A549 (cell line): ENCODE measurements at regions not wholly inside any gene's neighbourhood (a gene's known extent, or its start where the extent isn't known, plus 50 kb on each side); places are given as distances from the start of the nearest gene placed in this dataset.

Experiments used
- ATAC-seq, 2 experiments: fragments of 200-7000 bp in 1 of 2; fragments of >200 bp in 1 of 2; cut with Nextera tagmentation in 1 of 2; cut with Tn5 transposase in 1 of 2; 3 replicates each; pipeline versions ENCODE4 v1.8.0 to v1.9.1; 2018 to 2020; ENCODE audit warnings: mild to moderate bottlenecking in 1 of 2, moderate library complexity in 1 of 2
- CTCF ChIA-PET: fragments of 300-600 bp; sonication (Branson Sonifier 250); formaldehyde crosslinking; extraction: SDS; loops from one replicate; lab custom pipeline; 2021; ENCODE audit warnings: antibody characterized with exemption, inconsistent platforms; lab: Yijun Ruan, JAX
- POLR2A ChIA-PET: fragments of 350-600 bp; formaldehyde crosslinking; extraction: SDS; loops from one replicate; lab custom pipeline; 2021; ENCODE audit warnings: antibody characterized with exemption, inconsistent platforms; lab: Yijun Ruan, JAX
- DNase-seq, 2 experiments: peaks; one replicate each; pipeline versions ENCODE4 v3.0.0 to v3.0.0-alpha.2; 2011 to 2016; ENCODE audit warnings: low read depth in 1 of 2, low spot score in 1 of 2
- FAIRE-seq: peaks from 2 replicates; lab custom pipeline; 2011; peaks lifted over from hg19 to GRCh38; lab: Jason Lieb, UNC
- H3K27ac ChIP-seq, 2 experiments: fragments of >200 bp; sonication (Bioruptor Twin); formaldehyde crosslinking; 3 replicates each; pipeline ENCODE4 v1.5.1; 2016 to 2017
- H3K4me1 ChIP-seq: fragments of >200 bp; sonication (Bioruptor Twin); formaldehyde crosslinking; 3 replicates; pipeline ENCODE4 v1.6.1; 2016
- H3K4me2 ChIP-seq: fragments of >200 bp; sonication (Bioruptor Twin); formaldehyde crosslinking; 3 replicates; pipeline ENCODE4 v1.6.1; 2016
- H3K4me3 ChIP-seq: fragments of >200 bp; sonication (Bioruptor Twin); formaldehyde crosslinking; 3 replicates; pipeline ENCODE4 v1.5.1; 2016
- H3K9me3 ChIP-seq: fragments of >200 bp; sonication (Bioruptor Twin); formaldehyde crosslinking; 3 replicates; pipeline ENCODE4 v1.6.1; 2016
- ATOH8 ChIP-seq: fragments of 250-450 bp; sonication (Bioruptor Pico); IDR thresholded peaks from 2 replicates; pipeline ENCODE4 v1.5.0; 2020; ENCODE audit warnings: low read depth, mild to moderate bottlenecking, moderate library complexity
- CBX2 ChIP-seq: fragments of 200-600 bp; sonication (generic); IDR thresholded peaks from 2 replicates; pipeline ENCODE4 v1.6.1; 2016; ENCODE audit warnings: low read depth, mild to moderate bottlenecking, borderline replicate concordance
- CHD2 ChIP-seq: fragments of 150-350 bp; IDR thresholded peaks from 2 replicates; pipeline ENCODE4 v1.6.1; 2014; ENCODE audit warnings: low read length; ENCODE audit not compliant: partially characterized antibody
- CTCF ChIP-seq: fragments of >200 bp; sonication (Bioruptor Twin); formaldehyde crosslinking; IDR thresholded peaks from 3 replicates; pipeline ENCODE4 v1.5.1; 2016
- EHF ChIP-seq: fragments of 250-450 bp; sonication (Bioruptor Pico); IDR thresholded peaks from 2 replicates; pipeline ENCODE4 v1.5.0; 2020; ENCODE audit warnings: mild to moderate bottlenecking
- FOSB ChIP-seq: fragments of 250-450 bp; sonication (Bioruptor Pico); IDR thresholded peaks from 2 replicates; pipeline ENCODE4 v1.5.0; 2020; ENCODE audit warnings: mild to moderate bottlenecking, moderate library complexity
- FOSL2 ChIP-seq, 2 experiments: fragments of 450-650 bp in 1 of 2; fragments of >200 bp in 1 of 2; sonication (Bioruptor Twin) in 1 of 2; formaldehyde crosslinking; IDR thresholded peaks; 2 replicates each; pipeline versions ENCODE4 v1.5.0 to v1.6.1; 2016 to 2020; ENCODE audit warnings: mild to moderate bottlenecking in 1 of 2, moderate library complexity in 1 of 2
- FOXS1 ChIP-seq: fragments of 250-450 bp; sonication (Bioruptor Pico); IDR thresholded peaks from 2 replicates; pipeline ENCODE4 v1.5.0; 2020; ENCODE audit warnings: mild to moderate bottlenecking, moderate library complexity
- GATA3 ChIP-seq: IDR thresholded peaks from 2 replicates; pipeline ENCODE4 v1.6.1; 2012; ENCODE audit warnings: borderline replicate concordance
- HDAC2 ChIP-seq: fragments of 200-600 bp; sonication (generic); IDR thresholded peaks from 2 replicates; pipeline ENCODE4 v1.6.1; 2016
- HES2 ChIP-seq: fragments of >200 bp; sonication (Bioruptor Twin); formaldehyde crosslinking; IDR thresholded peaks from 2 replicates; pipeline ENCODE4 v1.6.1; 2016
- HEYL ChIP-seq: fragments of 250-450 bp; sonication (Bioruptor Pico); IDR thresholded peaks from 2 replicates; pipeline ENCODE4 v1.8.0; 2021; ENCODE audit warnings: mild to moderate bottlenecking, moderate library complexity
- HOXA7 ChIP-seq: fragments of 250-450 bp; sonication (Bioruptor Pico); IDR thresholded peaks from 2 replicates; pipeline ENCODE4 v1.5.0; 2020; ENCODE audit warnings: mild to moderate bottlenecking, moderate library complexity
- MAZ ChIP-seq: fragments of 150-350 bp; IDR thresholded peaks from 2 replicates; pipeline ENCODE4 v1.6.1; 2014; ENCODE audit warnings: antibody characterized with exemption, low read depth, low read length, borderline replicate concordance
- NFE2L2 ChIP-seq: fragments of 150-350 bp; conservative IDR thresholded peaks from 2 replicates; pipeline ENCODE4 v1.6.1; 2014; ENCODE audit warnings: low read length
- NPAS2 ChIP-seq: fragments of 250-450 bp; sonication (Bioruptor Pico); IDR thresholded peaks from 2 replicates; pipeline ENCODE4 v1.8.0; 2022; ENCODE audit warnings: mild to moderate bottlenecking, moderate library complexity, borderline replicate concordance
- POLR2A ChIP-seq: IDR thresholded peaks from 2 replicates; pipeline ENCODE4 v1.6.1; 2012; ENCODE audit warnings: mild to moderate bottlenecking, low read length
- RAD21 ChIP-seq, 2 experiments: fragments of >200 bp in 1 of 2; sonication (Bioruptor Twin) in 1 of 2; formaldehyde crosslinking in 1 of 2; IDR thresholded peaks in 1 of 2; conservative IDR thresholded peaks in 1 of 2; 2 replicates in 1 of 2; 3 replicates in 1 of 2; pipeline ENCODE4 v1.6.1; 2012 to 2018; ENCODE audit warnings: inconsistent platforms in 1 of 2
- RARB ChIP-seq: fragments of 250-450 bp; sonication (Bioruptor Pico); IDR thresholded peaks from 2 replicates; pipeline ENCODE4 v1.8.0; 2021; ENCODE audit warnings: mild to moderate bottlenecking, moderate library complexity
- REST ChIP-seq: fragments of 200-600 bp; sonication (generic); IDR thresholded peaks from 2 replicates; pipeline ENCODE4 v1.6.1; 2016; ENCODE audit warnings: antibody characterized with exemption, mild to moderate bottlenecking, moderate library complexity
- RFX5 ChIP-seq: fragments of 450-650 bp; IDR thresholded peaks from 2 replicates; pipeline ENCODE4 v1.7.1; 2014; ENCODE audit warnings: antibody characterized with exemption, mild to moderate bottlenecking, moderate library complexity
- ZC3H11A ChIP-seq: fragments of 450-650 bp; IDR thresholded peaks from 2 replicates; pipeline ENCODE4 v1.6.1; 2014; ENCODE audit warnings: antibody characterized with exemption, mild to moderate bottlenecking
- ZFP36 ChIP-seq: fragments of 450-650 bp; IDR thresholded peaks from 2 replicates; pipeline ENCODE4 v1.6.1; 2014; ENCODE audit warnings: borderline replicate concordance; ENCODE audit not compliant: partially characterized antibody
- whole genome bisulfite sequencing: methylation state at CpG from one replicate; pipeline ENCODE4 v1.1.6; 2017; ENCODE audit errors: missing lambda C conversion rate; 5-methylcytosine and 5-hydroxymethylcytosine counted together
- TF ChIP-seq, protein P1 (sequence below): fragments of 250-450 bp; sonication (Bioruptor Pico); IDR thresholded peaks from 2 replicates; pipeline ENCODE4 v1.5.0; 2021; ENCODE audit warnings: mild to moderate bottlenecking, moderate library complexity, borderline replicate concordance
- TF ChIP-seq, protein P2 (sequence below): IDR thresholded peaks from 2 replicates; pipeline ENCODE4 v1.6.1; 2012

DNA sequence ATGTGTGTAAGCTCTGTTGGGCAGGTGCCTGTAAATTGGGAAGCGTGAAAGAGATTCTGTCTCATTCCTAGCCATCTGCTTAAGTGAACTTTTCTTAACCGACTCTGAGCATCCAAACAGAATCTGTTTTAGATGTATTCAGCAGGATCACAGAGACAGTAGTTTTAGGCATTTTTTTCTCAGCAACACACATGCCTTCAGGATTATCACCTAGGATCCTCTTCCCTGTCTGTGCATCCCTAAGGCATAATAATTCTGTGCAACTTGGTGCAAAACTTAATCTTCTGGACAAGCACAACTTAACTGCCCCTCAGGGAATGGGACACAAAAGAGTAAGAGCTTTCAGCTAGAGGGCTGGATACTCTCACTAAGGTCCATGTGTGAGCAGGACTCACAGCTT is 284.8 kb downstream of the C7orf25 start:
- 0% methylated on average over 2 of the region's 2 CpGs for WGBS
- Histone ChIP-seq H3K4me2 (no peak overlapping the region), H3K9me3 (no peaks in the 10 kb centered on the region), H3K4me1 (no peaks in the 10 kb centered on the region), H3K27ac (no peak overlapping the region), H3K4me3 (no peak overlapping the region)
- DNase-seq (no peak), FAIRE-seq (no peak), ATAC-seq (no peak)
- TF ChIP-seq FOSB (CRISPR knock-in tag) (no peak), EHF (CRISPR knock-in tag) (no peak), ATOH8 (CRISPR knock-in tag) (no peak), ZC3H11A (no peak), POLR2A (no peak), MAZ (no peak), CBX2 (no peak), FOSL2 (IDR thresholded peaks at IDR 0.05) (no peak), FOSL2 (CRISPR knock-in tag; IDR thresholded peaks at IDR 0.05) (no peak), GATA3 (no peak), CHD2 (no peak), ZFP36 (no peak), FOXS1 (CRISPR knock-in tag) (no peak), RFX5 (no peak), NPAS2 (CRISPR knock-in tag) (no peak), NFE2L2 (no peak), HOXA7 (CRISPR knock-in tag) (no peak), RARB (CRISPR knock-in tag) (no peak), HEYL (no peak)
- TF ChIP-seq, protein P1, sequence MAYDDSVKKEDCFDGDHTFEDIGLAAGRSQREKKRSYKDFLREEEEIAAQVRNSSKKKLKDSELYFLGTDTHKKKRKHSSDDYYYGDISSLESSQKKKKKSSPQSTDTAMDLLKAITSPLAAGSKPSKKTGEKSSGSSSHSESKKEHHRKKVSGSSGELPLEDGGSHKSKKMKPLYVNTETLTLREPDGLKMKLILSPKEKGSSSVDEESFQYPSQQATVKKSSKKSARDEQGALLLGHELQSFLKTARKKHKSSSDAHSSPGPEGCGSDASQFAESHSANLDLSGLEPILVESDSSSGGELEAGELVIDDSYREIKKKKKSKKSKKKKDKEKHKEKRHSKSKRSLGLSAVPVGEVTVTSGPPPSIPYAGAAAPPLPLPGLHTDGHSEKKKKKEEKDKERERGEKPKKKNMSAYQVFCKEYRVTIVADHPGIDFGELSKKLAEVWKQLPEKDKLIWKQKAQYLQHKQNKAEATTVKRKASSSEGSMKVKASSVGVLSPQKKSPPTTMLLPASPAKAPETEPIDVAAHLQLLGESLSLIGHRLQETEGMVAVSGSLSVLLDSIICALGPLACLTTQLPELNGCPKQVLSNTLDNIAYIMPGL (CRISPR knock-in tag): no peak
- TF ChIP-seq, protein P2, sequence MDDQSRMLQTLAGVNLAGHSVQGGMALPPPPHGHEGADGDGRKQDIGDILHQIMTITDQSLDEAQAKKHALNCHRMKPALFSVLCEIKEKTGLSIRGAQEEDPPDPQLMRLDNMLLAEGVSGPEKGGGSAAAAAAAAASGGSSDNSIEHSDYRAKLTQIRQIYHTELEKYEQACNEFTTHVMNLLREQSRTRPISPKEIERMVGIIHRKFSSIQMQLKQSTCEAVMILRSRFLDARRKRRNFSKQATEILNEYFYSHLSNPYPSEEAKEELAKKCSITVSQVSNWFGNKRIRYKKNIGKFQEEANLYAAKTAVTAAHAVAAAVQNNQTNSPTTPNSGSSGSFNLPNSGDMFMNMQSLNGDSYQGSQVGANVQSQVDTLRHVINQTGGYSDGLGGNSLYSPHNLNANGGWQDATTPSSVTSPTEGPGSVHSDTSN: no peak
- CTCF ChIA-PET: no interaction called here
- POLR2A ChIA-PET: no interaction called here

GRCh38 chr7:42625421-42625820 is 286.4 kb downstream of the C7orf25 start:
- 13% methylated on average over 4 of the region's 4 CpGs for WGBS
- TF ChIP-seq CHD2 (no peak), RAD21 (conservative IDR thresholded peaks at IDR 0.05 in 1 of 2, IDR thresholded peaks at IDR 0.05 in 1 of 2) (no peak), HES2 (no peak), CTCF (no peak), HDAC2 (no peak), REST (no peak), MAZ (no peak)
- TF ChIP-seq, protein P1 (CRISPR knock-in tag): no peak
- TF ChIP-seq, protein P2: no peak

More at GRCh38 chr7:42625421-42625820, 286.4 kb downstream of the C7orf25 start:
- DNase-seq: no peak
- ChIA-PET CTCF (interaction anchor here (0.7 to 0.9 kb wide), 2 partner anchors 200 to 379 kb away, joined by 3 read pairs; no protein-coding TSS in a partner anchor), POLR2A (no interaction called here)
- H3K9me3 ChIP-seq: no peaks in the 10 kb centered on the region
- FAIRE-seq: no peak
- H3K4me3 ChIP-seq: no peak overlapping the region
- H3K4me1 ChIP-seq: no peaks in the 10 kb centered on the region
- no peak for ATAC-seq
- no peak overlapping the region for H3K27ac ChIP-seq
- H3K4me2 ChIP-seq: no peak overlapping the region
